ENCODE measurements at regions not wholly inside any gene's neighbourhood (a gene's known extent, or its start where the extent isn't known, plus 50 kb on each side); places are given as distances from the start of the nearest gene placed in this dataset.

DNA sequence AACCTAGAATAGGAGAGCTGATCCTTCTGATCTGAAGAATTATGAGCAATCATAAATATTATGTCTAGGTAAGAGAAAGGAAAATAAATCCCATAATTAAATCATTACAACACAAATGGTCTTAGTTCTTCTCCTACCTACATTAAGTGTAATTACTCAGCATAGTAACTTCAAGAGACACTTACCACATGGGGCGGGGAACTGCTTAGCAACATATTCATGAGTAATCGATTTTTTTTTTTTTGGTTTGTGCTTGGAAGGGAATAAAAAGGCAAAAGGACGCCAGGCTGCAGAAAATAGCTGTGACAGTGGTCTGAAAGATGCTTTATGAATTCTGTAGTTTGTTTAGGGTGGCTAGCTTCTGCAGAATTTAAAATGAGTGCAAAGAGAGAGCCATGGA, 103.3 kb upstream of the HTR2A start:
- Mint-ChIP-seq H3K4me3 (no peak overlapping the region), H3K4me1 (no peaks in the 10 kb centered on the region; a peak in 1 of 4 replicates), H3K27me3 (ENCODE audit: low read depth) (no peaks in the 10 kb centered on the region), H3K9me3 (no peaks in the 10 kb centered on the region), H3K27ac (no peak overlapping the region), H3K36me3 (ENCODE audit: insufficient read depth in 1 of 3, low read depth in 3 of 3) (no peaks in the 10 kb centered on the region)
- Histone ChIP-seq H3K9me3 (ENCODE audit: control insufficient read depth, low read depth, low read length) (no peaks in the 10 kb centered on the region), H4K5ac (ENCODE audit: insufficient read length, low read depth, low read length) (no peak overlapping the region), H2BK20ac (ENCODE audit: low read depth, low read length, poor library complexity, severe bottlenecking) (no peak overlapping the region), H3K23ac (ENCODE audit: insufficient read length, low read depth, low read length) (no peak overlapping the region), H3K23me2 (ENCODE audit: insufficient read length, low read depth, low read length, poor library complexity, severe bottlenecking) (no peaks in the 10 kb centered on the region), H4K8ac (replicated peaks; ENCODE audit: insufficient read length, low read depth, low read length) (no peak overlapping the region), H4K20me1 (ENCODE audit: control insufficient read depth, insufficient read depth, insufficient read length) (no peaks in the 10 kb centered on the region), H4K91ac (ENCODE audit: insufficient read length, low read depth, low read length) (no peak overlapping the region), H3K4me1 (ENCODE audit: insufficient read depth, low read length) (no peaks in the 10 kb centered on the region), H3K27me3 (ENCODE audit: insufficient read depth, low read length) (no peaks in the 10 kb centered on the region), H2AK5ac (ENCODE audit: insufficient read length, low read length) (no peak overlapping the region), H2BK120ac (ENCODE audit: low read depth, low read length, poor library complexity, severe bottlenecking) (no peak overlapping the region), H2AFZ (ENCODE audit: low read length) (no peak overlapping the region), H3K56ac (ENCODE audit: insufficient read length, low read depth, low read length) (no peak overlapping the region), H3K18ac (ENCODE audit: insufficient read length, low read depth, low read length) (no peak overlapping the region), H2BK12ac (ENCODE audit: insufficient read length, low read depth, low read length) (no peak overlapping the region), H3K14ac (ENCODE audit: insufficient read depth, low read length) (no peak overlapping the region), H3K79me1 (ENCODE audit: insufficient read depth, low read depth, low read length, poor library complexity, severe bottlenecking) (no peaks in the 10 kb centered on the region), H3K79me2 (ENCODE audit: insufficient read depth, low read length) (no peaks in the 10 kb centered on the region), H2BK5ac (ENCODE audit: insufficient read length, low read length) (no peak overlapping the region), H3K9ac (ENCODE audit: extremely low read depth, insufficient read length, low read length) (no peak overlapping the region), H3K4me2 (ENCODE audit: insufficient read depth, insufficient read length, low read length) (no peak overlapping the region), H3T11ph (ENCODE audit: low read length) (no peak overlapping the region), H3K4ac (ENCODE audit: low read depth, low read length) (no peak overlapping the region), H3K27ac (ENCODE audit: insufficient read length, low read depth, low read length) (no peak overlapping the region), H2BK15ac (ENCODE audit: low read depth, low read length) (no peak overlapping the region)
- WGBS (ENCODE audit: extremely low coverage, insufficient read length, low lambda C conversion rate): no CpG with 5 or more reads among the region's 3 CpGs
- TF ChIP-seq, protein P1, sequence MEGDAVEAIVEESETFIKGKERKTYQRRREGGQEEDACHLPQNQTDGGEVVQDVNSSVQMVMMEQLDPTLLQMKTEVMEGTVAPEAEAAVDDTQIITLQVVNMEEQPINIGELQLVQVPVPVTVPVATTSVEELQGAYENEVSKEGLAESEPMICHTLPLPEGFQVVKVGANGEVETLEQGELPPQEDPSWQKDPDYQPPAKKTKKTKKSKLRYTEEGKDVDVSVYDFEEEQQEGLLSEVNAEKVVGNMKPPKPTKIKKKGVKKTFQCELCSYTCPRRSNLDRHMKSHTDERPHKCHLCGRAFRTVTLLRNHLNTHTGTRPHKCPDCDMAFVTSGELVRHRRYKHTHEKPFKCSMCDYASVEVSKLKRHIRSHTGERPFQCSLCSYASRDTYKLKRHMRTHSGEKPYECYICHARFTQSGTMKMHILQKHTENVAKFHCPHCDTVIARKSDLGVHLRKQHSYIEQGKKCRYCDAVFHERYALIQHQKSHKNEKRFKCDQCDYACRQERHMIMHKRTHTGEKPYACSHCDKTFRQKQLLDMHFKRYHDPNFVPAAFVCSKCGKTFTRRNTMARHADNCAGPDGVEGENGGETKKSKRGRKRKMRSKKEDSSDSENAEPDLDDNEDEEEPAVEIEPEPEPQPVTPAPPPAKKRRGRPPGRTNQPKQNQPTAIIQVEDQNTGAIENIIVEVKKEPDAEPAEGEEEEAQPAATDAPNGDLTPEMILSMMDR (conservative IDR thresholded peaks at IDR 0.05): no peak
- DNase-seq: no peak

Data from H9 (cell line).